Muscle layer of duodenum (tissue), 2 donors: ENCODE measurements at regions not wholly inside any gene's neighbourhood (a gene's known extent, or its start where the extent isn't known, plus 50 kb on each side); places are given as distances from the start of the nearest gene placed in this dataset.

Experiments
- H3K27ac ChIP-seq: one replicate; pipeline ENCODE4 v1.7.0; 2013; ENCODE audit warnings: mild to moderate bottlenecking, low read length
- H3K27me3 ChIP-seq: one replicate; pipeline ENCODE4 v1.7.0; 2013; ENCODE audit warnings: low read depth, mild to moderate bottlenecking, control low read depth, low read length
- H3K36me3 ChIP-seq, 2 donors: one replicate each; pipeline ENCODE4 v1.7.0; 2013; ENCODE audit warnings: low read length in 2 of 2, control low read depth in 1 of 2, mild to moderate bottlenecking in 1 of 2; ENCODE audit not compliant: insufficient read depth in 2 of 2, control insufficient read depth in 1 of 2
- H3K4me1 ChIP-seq, 2 donors: one replicate each; pipeline ENCODE4 v1.7.0; 2013; ENCODE audit warnings: low read length in 2 of 2, mild to moderate bottlenecking in 2 of 2, control low read depth in 1 of 2, moderate library complexity in 1 of 2; ENCODE audit not compliant: insufficient read depth in 2 of 2, control insufficient read depth in 1 of 2
- H3K4me3 ChIP-seq, 2 donors: one replicate each; pipeline ENCODE4 v1.7.0; 2013; ENCODE audit warnings: low read length in 2 of 2, low read depth in 1 of 2, mild to moderate bottlenecking in 1 of 2
- H3K9me3 ChIP-seq, 2 donors: one replicate each; pipeline ENCODE4 v1.7.0; 2013; ENCODE audit warnings: low read length in 2 of 2, control low read depth in 1 of 2, mild to moderate bottlenecking in 1 of 2; ENCODE audit not compliant: control insufficient read depth in 1 of 2
- donor health status: healthy.

- Histone ChIP-seq H3K36me3 (no peaks in the 10 kb centered on the region), H3K9me3 (no peaks in the 10 kb centered on the region), H3K27me3 (no peaks in the 10 kb centered on the region)
Observed at GRCh38 chr20:60363698-60364097, 405.5 kb downstream of the CDH26 start.

GRCh38 chr20:60365064-60365666, 406.9 kb downstream of the CDH26 start:
- H3K4me1 ChIP-seq: no peaks in the 10 kb centered on the region
- no peak overlapping the region for H3K27ac ChIP-seq
- no peaks in the 10 kb centered on the region for H3K9me3 ChIP-seq
- H3K4me3 ChIP-seq: no peak overlapping the region
- no peaks in the 10 kb centered on the region for H3K36me3 ChIP-seq
- H3K27me3 ChIP-seq: no peaks in the 10 kb centered on the region

More at GRCh38 chr20:60363698-60364097, 405.5 kb downstream of the CDH26 start:
- H3K4me1 ChIP-seq: no peaks in the 10 kb centered on the region
- no peak overlapping the region for H3K4me3 ChIP-seq
- no peak overlapping the region for H3K27ac ChIP-seq

GRCh38 chr20:60365882-60366281, 407.7 kb downstream of the CDH26 start:
- no peaks in the 10 kb centered on the region for H3K36me3 ChIP-seq
- no peak overlapping the region for H3K4me3 ChIP-seq
- H3K27me3 ChIP-seq: no peaks in the 10 kb centered on the region
- H3K9me3 ChIP-seq: no peaks in the 10 kb centered on the region
- H3K27ac ChIP-seq: no peak overlapping the region
- H3K4me1 ChIP-seq: no peaks in the 10 kb centered on the region

DNA sequence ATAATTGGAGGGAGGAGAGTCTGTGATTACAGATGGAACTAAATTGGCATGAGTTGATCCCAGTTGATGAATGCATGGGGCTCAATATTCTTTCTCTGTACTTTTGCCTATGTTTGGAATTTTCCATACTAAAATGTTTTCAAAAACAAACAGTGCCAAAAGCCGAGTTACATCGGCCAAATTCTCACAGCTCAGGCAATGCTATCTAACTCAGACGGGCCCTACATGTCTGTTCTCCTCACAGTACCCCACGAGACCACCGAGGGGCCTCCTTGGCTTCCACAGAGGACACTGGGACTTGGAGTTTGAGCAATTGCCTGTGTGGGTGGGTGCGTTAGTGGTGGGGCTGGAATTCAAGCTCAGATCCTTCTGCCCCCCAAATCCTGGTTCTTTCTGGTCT, 413.2 kb downstream of the CDH26 start:
- Histone ChIP-seq H3K9me3 (no peaks in the 10 kb centered on the region), H3K36me3 (no peaks in the 10 kb centered on the region), H3K27me3 (no peaks in the 10 kb centered on the region), H3K4me1 (no peaks in the 10 kb centered on the region), H3K27ac (no peak overlapping the region), H3K4me3 (no peak overlapping the region)

GRCh38 chr20:60372275-60372674, 414.1 kb downstream of the CDH26 start:
- H3K9me3 ChIP-seq: no peaks in the 10 kb centered on the region

DNA sequence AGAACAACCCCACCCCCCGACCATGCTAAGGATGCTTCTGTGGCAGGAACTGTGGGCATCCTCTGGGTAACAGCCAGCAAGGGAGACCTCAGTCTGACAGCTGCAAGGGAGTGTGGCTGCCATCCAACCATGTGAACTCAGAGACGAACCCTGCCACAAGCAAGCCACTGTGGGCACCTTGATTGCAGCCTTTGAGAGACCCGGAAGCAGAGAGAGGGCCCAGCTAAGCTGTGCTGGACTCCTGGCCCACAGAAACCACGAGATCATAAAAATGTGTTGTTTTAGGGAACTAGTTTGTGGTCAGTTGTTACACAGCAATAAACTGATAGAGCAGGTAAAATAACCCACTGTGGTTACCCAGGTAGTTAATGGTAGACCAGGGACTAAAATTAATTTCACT, 414.6 kb downstream of the CDH26 start:
- H3K36me3 ChIP-seq: no peaks in the 10 kb centered on the region
- H3K4me3 ChIP-seq: no peak overlapping the region
- H3K9me3 ChIP-seq: no peaks in the 10 kb centered on the region
- no peak overlapping the region for H3K27ac ChIP-seq
- no peaks in the 10 kb centered on the region for H3K27me3 ChIP-seq
- H3K4me1 ChIP-seq: no peaks in the 10 kb centered on the region

More at GRCh38 chr20:60372275-60372674, 414.1 kb downstream of the CDH26 start:
- no peaks in the 10 kb centered on the region for H3K27me3 ChIP-seq
- H3K4me3 ChIP-seq: no peak overlapping the region
- no peaks in the 10 kb centered on the region for H3K4me1 ChIP-seq
- H3K27ac ChIP-seq: no peak overlapping the region
- H3K36me3 ChIP-seq: no peaks in the 10 kb centered on the region

DNA sequence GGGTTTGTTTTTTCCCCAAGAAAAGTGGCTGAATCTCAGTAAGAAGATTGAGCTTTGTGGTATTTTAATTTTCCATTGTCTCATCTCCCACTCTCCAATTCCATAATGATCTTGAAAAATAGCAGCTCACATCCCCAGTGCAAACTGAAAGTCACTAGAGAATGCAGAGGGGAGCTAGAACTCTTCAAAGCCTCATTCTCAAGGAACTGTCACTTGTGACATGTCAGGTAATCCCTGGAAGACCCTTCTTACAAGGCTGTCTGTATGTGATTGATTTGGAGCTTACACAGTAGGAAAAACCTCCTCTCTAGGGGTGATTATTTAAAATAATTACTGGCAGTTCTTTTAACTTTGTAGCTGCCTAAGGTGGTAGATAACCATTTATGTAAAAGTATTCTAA, 420.4 kb downstream of the CDH26 start:
- no peaks in the 10 kb centered on the region for H3K36me3 ChIP-seq
- H3K4me1 ChIP-seq: no peaks in the 10 kb centered on the region
- H3K4me3 ChIP-seq: no peak overlapping the region
- H3K9me3 ChIP-seq: peaks cover 0 to 7% of the 10 kb centered on the region in 2 donors
- no peaks in the 10 kb centered on the region for H3K27me3 ChIP-seq
- no peak overlapping the region for H3K27ac ChIP-seq

DNA sequence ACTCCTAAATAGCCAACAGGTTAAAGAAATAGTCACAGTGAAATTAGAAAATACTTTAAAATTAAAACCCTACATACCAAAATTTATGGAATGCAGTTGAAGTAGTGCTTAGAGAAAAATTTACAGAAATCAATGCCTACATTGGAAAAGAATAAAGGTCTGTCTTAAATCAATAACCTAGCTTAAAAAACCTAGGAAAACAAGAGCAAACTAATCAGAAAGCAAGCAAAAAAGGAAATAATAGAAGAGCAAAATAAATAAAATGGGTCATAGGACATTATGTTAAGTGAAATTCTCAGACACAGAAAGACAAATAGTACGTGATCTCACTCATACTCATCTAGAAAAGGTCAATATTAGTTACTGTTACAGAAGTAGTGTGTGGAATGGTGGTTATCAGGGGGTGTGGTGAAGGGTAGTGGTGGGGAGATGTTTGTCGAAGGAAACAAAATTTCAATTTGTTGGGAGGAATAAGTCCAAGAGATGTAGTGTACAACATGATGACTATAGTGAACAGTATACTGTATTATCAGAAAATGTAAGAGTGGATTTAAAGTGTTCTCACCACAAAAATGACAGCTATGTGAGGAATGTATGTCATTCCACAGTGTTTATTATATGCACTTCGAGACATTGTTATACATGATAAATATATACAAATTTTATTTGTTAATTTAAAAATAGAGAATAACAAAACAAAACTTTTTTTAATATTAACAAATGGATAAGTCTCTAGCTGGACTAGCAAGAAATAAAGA, 423.6 kb downstream of the CDH26 start:
- Histone ChIP-seq H3K27me3 (no peaks in the 10 kb centered on the region), H3K4me1 (no peaks in the 10 kb centered on the region), H3K36me3 (no peaks in the 10 kb centered on the region), H3K4me3 (no peak overlapping the region), H3K9me3 (peaks cover 0 to 7% of the 10 kb centered on the region in 2 donors), H3K27ac (no peak overlapping the region)

GRCh38 chr20:60389441-60389840, 431.2 kb downstream of the CDH26 start:
- Histone ChIP-seq H3K4me3 (no peak overlapping the region), H3K9me3 (no peaks in the 10 kb centered on the region), H3K27me3 (no peaks in the 10 kb centered on the region), H3K36me3 (no peaks in the 10 kb centered on the region), H3K27ac (no peak overlapping the region), H3K4me1 (no peaks in the 10 kb centered on the region)

DNA sequence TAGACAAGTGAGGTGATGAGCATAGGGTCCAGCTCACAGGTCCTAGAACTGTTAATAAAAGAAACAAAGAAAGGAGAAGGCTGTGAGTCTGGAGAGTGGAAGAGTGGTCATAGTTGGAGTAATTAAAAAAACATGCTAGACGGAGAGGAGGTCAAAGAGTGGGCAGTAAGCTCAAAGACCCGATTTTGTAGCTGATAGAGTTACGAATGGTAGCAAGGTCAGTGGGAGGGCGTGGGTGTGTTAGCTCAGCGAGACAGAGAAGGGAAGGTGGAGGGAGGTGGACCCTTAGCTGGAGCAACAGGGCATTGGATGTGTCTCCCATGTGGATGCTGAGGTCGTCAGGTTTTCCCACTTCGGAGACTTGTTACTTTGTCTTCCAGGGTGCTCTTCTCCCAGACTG, 431.7 kb downstream of the CDH26 start:
- no peaks in the 10 kb centered on the region for H3K4me1 ChIP-seq
- H3K27me3 ChIP-seq: no peaks in the 10 kb centered on the region
- no peaks in the 10 kb centered on the region for H3K9me3 ChIP-seq
- no peak overlapping the region for H3K27ac ChIP-seq
- H3K36me3 ChIP-seq: no peaks in the 10 kb centered on the region
- no peak overlapping the region for H3K4me3 ChIP-seq

DNA sequence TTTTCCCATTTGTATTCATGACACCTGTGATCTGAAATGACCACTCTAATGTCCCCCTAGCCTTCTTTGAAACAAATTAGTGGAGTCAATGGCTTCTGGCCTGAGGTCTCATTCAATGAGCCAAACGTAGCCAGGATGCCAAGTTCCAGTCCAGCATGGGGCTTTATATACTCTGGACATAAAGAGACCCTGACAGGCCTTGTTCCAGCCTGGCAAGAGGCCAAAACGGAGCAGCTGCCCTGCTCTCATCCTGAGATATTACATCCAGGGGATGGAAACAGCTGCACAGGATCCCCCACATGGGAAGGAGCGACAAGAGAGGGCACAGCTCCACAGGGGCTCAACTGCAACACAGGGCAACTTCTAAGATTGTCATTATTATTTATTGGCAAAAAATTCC, 437.8 kb downstream of the CDH26 start:
- Histone ChIP-seq H3K4me3 (no peak overlapping the region), H3K4me1 (no peaks in the 10 kb centered on the region), H3K36me3 (no peaks in the 10 kb centered on the region), H3K27me3 (no peaks in the 10 kb centered on the region), H3K27ac (no peak overlapping the region), H3K9me3 (no peaks in the 10 kb centered on the region)

DNA sequence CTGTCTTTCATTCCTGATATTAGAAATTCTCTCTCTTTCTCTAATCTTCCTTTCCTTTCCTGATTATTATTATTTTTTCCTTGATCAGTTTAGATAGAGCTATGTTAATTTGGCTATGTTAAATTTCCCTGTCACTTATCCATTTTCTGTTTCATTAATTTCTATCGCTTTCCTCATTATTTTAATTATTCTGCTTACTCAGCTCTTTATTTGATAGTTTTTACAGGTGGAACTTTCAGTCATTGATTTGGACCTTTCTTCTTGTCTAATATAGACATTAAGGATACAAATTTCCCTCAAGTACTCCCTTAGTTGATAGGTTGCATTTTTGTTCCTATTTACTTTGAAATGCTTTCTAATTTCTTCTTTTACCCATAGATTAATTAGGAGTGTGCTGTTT, 442.3 kb downstream of the CDH26 start:
- Histone ChIP-seq H3K9me3 (no peaks in the 10 kb centered on the region), H3K4me1 (no peaks in the 10 kb centered on the region), H3K4me3 (no peak overlapping the region), H3K27ac (no peak overlapping the region), H3K36me3 (no peaks in the 10 kb centered on the region), H3K27me3 (no peaks in the 10 kb centered on the region)
